H1 (cell line): ENCODE measurements at regions not wholly inside any gene's neighbourhood (a gene's known extent, or its start where the extent isn't known, plus 50 kb on each side); places are given as distances from the start of the nearest gene placed in this dataset.
"Not testable (repeated sequence)": the region's sequence is repeated elsewhere in the genome, so short reads cannot be mapped to it uniquely, and the experiment has no call there.

Experiments
- CTCF ChIA-PET: fragments of 300-600 bp; sonication (Branson Sonifier 250); formaldehyde crosslinking; loops from one replicate; lab custom pipeline; 2021; ENCODE audit not compliant: partially characterized antibody; lab: Charles Lee
- POLR2A ChIA-PET: fragments of 300-600 bp; sonication (Branson Sonifier 250); formaldehyde crosslinking; loops from one replicate; lab custom pipeline; 2021; ENCODE audit warnings: inconsistent platforms; ENCODE audit not compliant: partially characterized antibody; lab: Charles Lee
- DNase-seq, 2 experiments: peaks; one replicate each; pipeline versions ENCODE4 v3.0.0 to v3.0.0-alpha.2; 2010 to 2022; ENCODE audit warnings: low spot score in 2 of 2, low read depth in 1 of 2, mixed read lengths in 1 of 2
- FAIRE-seq: peaks from 2 replicates; lab custom pipeline; 2011; peaks lifted over from hg19 to GRCh38; lab: Jason Lieb, UNC
- H2AFZ ChIP-seq: 2 replicates; pipeline ENCODE4 v1.8.1; 2012; ENCODE audit warnings: low read length, inconsistent platforms
- H2AK5ac ChIP-seq: 2 replicates; pipeline ENCODE4 v1.6.1; 2013; ENCODE audit warnings: low read depth, low read length
- H2BK120ac ChIP-seq: replicated peaks from 2 replicates; pipeline ENCODE3; 2013; ENCODE audit warnings: low read depth, low read length, inconsistent platforms
- H2BK12ac ChIP-seq: 2 replicates; pipeline ENCODE4 v1.6.1; 2013; ENCODE audit warnings: low read depth, low read length
- H2BK15ac ChIP-seq: 2 replicates; pipeline ENCODE4 v1.6.1; 2013; ENCODE audit warnings: low read length
- H2BK20ac ChIP-seq: 2 replicates; pipeline ENCODE4 v1.6.1; 2013; ENCODE audit warnings: low read length
- H2BK5ac ChIP-seq: 2 replicates; pipeline ENCODE4 v1.6.1; 2013; ENCODE audit warnings: low read depth, low read length
- H3K14ac ChIP-seq: 2 replicates; pipeline ENCODE4 v1.6.1; 2013; ENCODE audit warnings: inconsistent platforms; ENCODE audit not compliant: insufficient read length
- H3K18ac ChIP-seq: 2 replicates; pipeline ENCODE4 v1.6.1; 2013; ENCODE audit warnings: low read length; ENCODE audit errors: extremely low read depth
- H3K23ac ChIP-seq: 2 replicates; pipeline ENCODE4 v1.6.1; 2013; ENCODE audit warnings: inconsistent platforms; ENCODE audit not compliant: insufficient read length
- H3K23me2 ChIP-seq: 2 replicates; pipeline ENCODE4 v1.6.1; 2013; ENCODE audit warnings: low read depth, low read length
- H3K27ac ChIP-seq: 2 replicates; pipeline ENCODE4 v1.6.1; 2011; ENCODE audit warnings: low read depth, low read length, inconsistent platforms
- H3K27me3 ChIP-seq, 4 experiments: replicated peaks in 1 of 4; 1 replicate in 1 of 4; 2 replicates in 3 of 4; pipeline versions ENCODE4 v1.6.1 to v1.8.1; 2011 to 2013; ENCODE audit warnings: low read length in 3 of 4, mild to moderate bottlenecking in 3 of 4, inconsistent platforms in 2 of 4, mixed read lengths in 2 of 4, moderate library complexity in 1 of 4; ENCODE audit not compliant: control insufficient read depth in 3 of 4, insufficient read depth in 3 of 4; ENCODE audit errors: extremely low read depth in 1 of 4
- H3K36me3 ChIP-seq, 4 experiments: 2 replicates each; pipeline versions ENCODE4 v1.6.1 to v1.8.1; 2011 to 2013; ENCODE audit warnings: mild to moderate bottlenecking in 4 of 4, low read length in 3 of 4, moderate library complexity in 2 of 4, control low read depth in 1 of 4, inconsistent platforms in 1 of 4; ENCODE audit not compliant: insufficient read depth in 4 of 4, control insufficient read depth in 2 of 4
- H3K4ac ChIP-seq: replicated peaks from 2 replicates; pipeline ENCODE3; 2013; ENCODE audit warnings: low read length, low read depth, mixed read lengths, inconsistent platforms; ENCODE audit not compliant: insufficient read length
- H3K4me1 ChIP-seq, 4 experiments: replicated peaks in 1 of 4; 1 replicate in 1 of 4; 2 replicates in 3 of 4; pipeline versions ENCODE4 v1.6.1 to v1.8.1; 2011 to 2013; ENCODE audit warnings: low read length in 3 of 4, inconsistent platforms in 2 of 4, mixed read lengths in 1 of 4; ENCODE audit not compliant: insufficient read depth in 4 of 4, control insufficient read depth in 3 of 4
- H3K4me2 ChIP-seq, 2 experiments: 2 replicates each; pipeline versions ENCODE4 v1.6.1 to v1.8.1; 2011 to 2013; ENCODE audit warnings: low read depth in 2 of 2, low read length in 2 of 2, control low read depth in 1 of 2, inconsistent platforms in 1 of 2, mild to moderate bottlenecking in 1 of 2; ENCODE audit not compliant: insufficient read depth in 1 of 2
- H3K4me3 ChIP-seq, 4 experiments: fragments of 200-600, 300-600 bp in 1 of 4; sonication (generic), shearing (Covaris generic), sonication (Bioruptor Twin) in 1 of 4; 2 replicates each; pipeline versions ENCODE4 v1.5.1 to v1.8.1; 2011 to 2016; ENCODE audit warnings: low read length in 4 of 4, low read depth in 3 of 4, control low read depth in 2 of 4, inconsistent platforms in 2 of 4, mild to moderate bottlenecking in 2 of 4, mixed read lengths in 1 of 4, moderate library complexity in 1 of 4; ENCODE audit not compliant: insufficient read depth in 2 of 4; ENCODE audit errors: extremely low read depth in 1 of 4
- H3K56ac ChIP-seq: replicated peaks from 2 replicates; pipeline ENCODE3; 2013; ENCODE audit warnings: low read depth, mild to moderate bottlenecking, mixed read lengths, low read length, inconsistent platforms; ENCODE audit not compliant: insufficient read length
- H3K79me1 ChIP-seq: 2 replicates; pipeline ENCODE4 v1.6.1; 2013; ENCODE audit warnings: low read depth, low read length, control low read depth
- H3K79me2 ChIP-seq, 2 experiments: 2 replicates each; pipeline versions ENCODE4 v1.6.1 to v1.8.1; 2012 to 2013; ENCODE audit warnings: low read length in 2 of 2, mild to moderate bottlenecking in 2 of 2, inconsistent platforms in 1 of 2; ENCODE audit not compliant: insufficient read depth in 2 of 2, control insufficient read depth in 1 of 2
- H3K9ac ChIP-seq, 4 experiments: replicated peaks in 1 of 4; 1 replicate in 1 of 4; 2 replicates in 3 of 4; pipeline versions ENCODE4 v1.6.1 to v1.8.1; 2011 to 2013; ENCODE audit warnings: low read depth in 3 of 4, low read length in 3 of 4, control low read depth in 2 of 4, mild to moderate bottlenecking in 2 of 4, moderate library complexity in 2 of 4, inconsistent platforms in 1 of 4; ENCODE audit errors: extremely low read depth in 1 of 4
- H3K9me3 ChIP-seq, 2 experiments: 2 replicates each; pipeline versions ENCODE4 v1.6.1 to v1.8.1; 2012 to 2013; ENCODE audit warnings: mild to moderate bottlenecking in 2 of 2, moderate library complexity in 2 of 2, control low read depth in 1 of 2, inconsistent platforms in 1 of 2, low read depth in 1 of 2, low read length in 1 of 2, mixed read lengths in 1 of 2; ENCODE audit not compliant: insufficient read depth in 2 of 2
- H4K20me1 ChIP-seq, 2 experiments: replicated peaks in 1 of 2; 2 replicates each; pipeline versions ENCODE3 to v1.8.1; 2011 to 2013; ENCODE audit warnings: inconsistent platforms in 2 of 2, low read length in 2 of 2, mild to moderate bottlenecking in 1 of 2; ENCODE audit not compliant: insufficient read depth in 2 of 2, control insufficient read depth in 1 of 2
- H4K5ac ChIP-seq: 2 replicates; pipeline ENCODE4 v1.6.1; 2013; ENCODE audit warnings: low read length, low read depth, mixed read lengths, inconsistent platforms; ENCODE audit not compliant: insufficient read length
- H4K8ac ChIP-seq: 2 replicates; pipeline ENCODE4 v1.8.0; 2013; ENCODE audit warnings: mild to moderate bottlenecking, moderate library complexity, low read length, inconsistent platforms; ENCODE audit not compliant: insufficient read depth; ENCODE audit errors: extremely low read depth
- H4K91ac ChIP-seq: replicated peaks from 2 replicates; pipeline ENCODE3; 2013; ENCODE audit warnings: low read length, mixed read lengths, inconsistent platforms; ENCODE audit not compliant: insufficient read length
- RNF2 ChIP-seq: fragments of 200-900, 300-1000 bp; sonication (generic); IDR thresholded peaks from 2 replicates; pipeline ENCODE4 v1.7.1; 2016; ENCODE audit warnings: borderline replicate concordance, low read depth, mild to moderate bottlenecking, antibody characterized with exemption, low read length; ENCODE audit not compliant: poor library complexity, severe bottlenecking; ENCODE audit errors: missing control alignments
- SUZ12 ChIP-seq: fragments of 200-600 bp; sonication (generic); IDR thresholded peaks from 2 replicates; pipeline ENCODE4 v1.6.1; 2012; ENCODE audit warnings: mild to moderate bottlenecking, inconsistent platforms, low read length, moderate library complexity, mixed read lengths
- WGBS, 2 experiments: shearing (Covaris generic) in 1 of 2; methylation state at CpG; one replicate each; pipeline versions ENCODE4 v1.1.6 to v1.1.7; 2013 to 2015; ENCODE audit warnings: low lambda C conversion rate in 2 of 2, mixed read lengths in 2 of 2, inconsistent platforms in 1 of 2, low coverage in 1 of 2, missing lambda C conversion rate in 1 of 2; ENCODE audit not compliant: insufficient replicate concordance in 2 of 2, insufficient coverage in 1 of 2, insufficient read length in 1 of 2; ENCODE audit errors: extremely low coverage in 1 of 2, missing lambda C conversion rate in 1 of 2; 5-methylcytosine and 5-hydroxymethylcytosine counted together

DNA sequence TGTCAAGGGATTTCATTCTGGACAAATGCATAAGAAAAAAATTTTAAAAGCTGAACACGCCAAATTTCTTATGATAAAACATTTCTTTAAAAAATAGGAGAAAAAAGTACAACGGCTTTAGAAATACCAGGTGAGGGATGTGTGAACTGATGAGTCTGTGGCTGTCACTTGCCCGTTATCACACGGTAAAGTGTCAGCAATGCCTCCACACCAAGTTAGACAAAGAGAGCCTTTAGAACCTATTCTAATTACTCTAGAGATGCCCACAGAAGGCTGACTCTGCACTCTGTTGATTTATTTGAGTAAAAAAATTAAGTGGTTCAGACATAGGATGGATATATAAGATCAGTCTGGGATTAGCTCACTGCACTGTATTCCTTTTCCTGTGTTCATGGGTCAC, 523.8 kb downstream of the RNF144A start (continued):
- TF ChIP-seq RNF2 (no peak), SUZ12 (no peak)

DNA sequence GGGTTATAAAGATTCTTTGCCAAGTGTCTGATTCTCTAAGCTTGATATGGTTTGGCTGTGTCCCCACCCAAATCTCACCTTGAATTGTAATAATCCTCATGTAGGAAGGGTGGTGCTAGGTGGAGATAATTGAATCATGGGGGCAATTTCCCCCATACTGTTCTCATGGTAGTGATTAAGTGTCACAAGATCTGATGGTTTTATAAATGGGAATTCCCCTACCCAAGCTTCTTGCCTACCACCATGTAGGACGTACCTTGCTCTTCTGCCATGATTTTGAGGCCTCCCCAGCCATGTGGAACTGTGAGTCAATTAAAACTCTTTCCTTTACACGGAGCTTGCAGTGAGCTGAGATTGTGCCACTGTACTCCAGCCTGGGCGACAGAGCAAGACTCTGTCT, 524.6 kb downstream of the RNF144A start:
- H2BK5ac ChIP-seq, H3K9me3 ChIP-seq, H2BK12ac ChIP-seq, H4K20me1 ChIP-seq, H4K5ac ChIP-seq, H3K4me2 ChIP-seq, H2BK15ac ChIP-seq, H2AFZ ChIP-seq, H3K23me2 ChIP-seq, H3K27me3 ChIP-seq, H3K14ac ChIP-seq, DNase-seq, H3K4me3 ChIP-seq, H3K4ac ChIP-seq, H3K23ac ChIP-seq, H3K79me1 ChIP-seq, H3K4me1 ChIP-seq, H4K8ac ChIP-seq, CTCF ChIA-PET, H3K56ac ChIP-seq, H2BK20ac ChIP-seq, H2AK5ac ChIP-seq, H2BK120ac ChIP-seq, H3K36me3 ChIP-seq, FAIRE-seq, H4K91ac ChIP-seq, H3K9ac ChIP-seq, H3K18ac ChIP-seq, H3K79me2 ChIP-seq, H3K27ac ChIP-seq: not testable (repeated sequence)
- 92% methylated on average over 3 of the region's 3 CpGs; no CpG with 5 or more reads in 1 of the 2 experiments for WGBS, 2 experiments
- POLR2A ChIA-PET: interaction anchor here (0.7 kb wide), 1 partner anchor 10 kb away, joined by 3 read pairs; no protein-coding TSS in a partner anchor
